A673 (cell line): ENCODE measurements at regions not wholly inside any gene's neighbourhood (a gene's known extent, or its start where the extent isn't known, plus 50 kb on each side); places are given as distances from the start of the nearest gene placed in this dataset.

ENCODE experiments used
- CTCF ChIP-seq: fragments of 300-800, 200-600 bp; sonication (generic); conservative IDR thresholded peaks from 2 replicates; pipeline ENCODE4 v1.5.1; 2017; ENCODE audit warnings: low read depth, mild to moderate bottlenecking, antibody characterized with exemption, low read length, moderate library complexity, mixed read lengths
- EZH2 ChIP-seq: fragments of 200-600 bp; sonication (generic); IDR thresholded peaks from 2 replicates; pipeline ENCODE4 v1.6.1; 2017; ENCODE audit warnings: borderline replicate concordance, low read depth, mild to moderate bottlenecking, mixed read lengths, antibody characterized with exemption, low read length; ENCODE audit not compliant: poor library complexity, severe bottlenecking

- no peak for TF ChIP-seq EZH2
- no peak for TF ChIP-seq CTCF
Measured at GRCh38 chr3:25964141-25964540, 174.3 kb downstream of the OXSM start.
